ENCODE measurements at regions not wholly inside any gene's neighbourhood (a gene's known extent, or its start where the extent isn't known, plus 50 kb on each side); places are given as distances from the start of the nearest gene placed in this dataset.

DNA sequence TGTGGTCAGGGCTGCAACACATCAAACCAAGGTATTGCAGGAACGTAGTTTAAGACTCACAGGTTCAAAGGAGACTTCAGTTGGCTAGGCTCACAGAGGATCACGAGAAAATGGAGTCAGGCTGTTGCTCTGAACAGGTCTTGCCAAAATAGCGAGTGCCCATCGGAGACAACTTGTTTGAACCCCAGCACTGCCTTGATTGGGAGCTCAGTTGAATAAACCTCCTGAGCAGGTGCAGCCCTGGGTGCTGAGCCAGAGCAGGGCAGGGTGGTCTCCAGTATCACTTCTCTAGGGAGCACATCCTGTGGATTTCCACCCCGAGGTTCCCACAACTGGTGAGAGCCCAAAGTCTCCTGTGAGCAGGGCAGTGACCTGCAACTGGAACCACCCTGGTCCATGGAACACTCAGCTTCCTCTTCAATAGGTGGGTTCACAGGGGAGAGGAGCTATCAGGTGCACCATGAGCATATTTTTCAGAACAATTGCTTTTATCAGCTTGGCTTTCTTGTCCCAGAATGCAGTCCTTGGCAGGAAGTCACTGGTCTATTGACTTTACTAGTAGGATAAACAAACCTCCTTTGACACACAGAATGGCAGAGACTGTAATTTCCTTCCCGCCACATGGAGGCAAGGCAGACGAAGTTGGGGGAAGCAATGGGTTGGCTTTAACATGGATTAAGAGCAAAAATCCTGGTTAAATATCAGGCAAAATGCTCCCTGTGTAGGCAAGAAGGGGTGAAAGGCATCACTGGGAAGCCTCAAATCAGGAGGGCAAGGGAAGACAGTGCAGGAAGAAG lies 267.7 kb upstream of the FOXQ1 start:
- TF ChIP-seq POLR2AphosphoS5 (IDR thresholded peaks at IDR 0.05; ENCODE audit: low read depth, low read length): no peak
- TF ChIP-seq, protein P1, sequence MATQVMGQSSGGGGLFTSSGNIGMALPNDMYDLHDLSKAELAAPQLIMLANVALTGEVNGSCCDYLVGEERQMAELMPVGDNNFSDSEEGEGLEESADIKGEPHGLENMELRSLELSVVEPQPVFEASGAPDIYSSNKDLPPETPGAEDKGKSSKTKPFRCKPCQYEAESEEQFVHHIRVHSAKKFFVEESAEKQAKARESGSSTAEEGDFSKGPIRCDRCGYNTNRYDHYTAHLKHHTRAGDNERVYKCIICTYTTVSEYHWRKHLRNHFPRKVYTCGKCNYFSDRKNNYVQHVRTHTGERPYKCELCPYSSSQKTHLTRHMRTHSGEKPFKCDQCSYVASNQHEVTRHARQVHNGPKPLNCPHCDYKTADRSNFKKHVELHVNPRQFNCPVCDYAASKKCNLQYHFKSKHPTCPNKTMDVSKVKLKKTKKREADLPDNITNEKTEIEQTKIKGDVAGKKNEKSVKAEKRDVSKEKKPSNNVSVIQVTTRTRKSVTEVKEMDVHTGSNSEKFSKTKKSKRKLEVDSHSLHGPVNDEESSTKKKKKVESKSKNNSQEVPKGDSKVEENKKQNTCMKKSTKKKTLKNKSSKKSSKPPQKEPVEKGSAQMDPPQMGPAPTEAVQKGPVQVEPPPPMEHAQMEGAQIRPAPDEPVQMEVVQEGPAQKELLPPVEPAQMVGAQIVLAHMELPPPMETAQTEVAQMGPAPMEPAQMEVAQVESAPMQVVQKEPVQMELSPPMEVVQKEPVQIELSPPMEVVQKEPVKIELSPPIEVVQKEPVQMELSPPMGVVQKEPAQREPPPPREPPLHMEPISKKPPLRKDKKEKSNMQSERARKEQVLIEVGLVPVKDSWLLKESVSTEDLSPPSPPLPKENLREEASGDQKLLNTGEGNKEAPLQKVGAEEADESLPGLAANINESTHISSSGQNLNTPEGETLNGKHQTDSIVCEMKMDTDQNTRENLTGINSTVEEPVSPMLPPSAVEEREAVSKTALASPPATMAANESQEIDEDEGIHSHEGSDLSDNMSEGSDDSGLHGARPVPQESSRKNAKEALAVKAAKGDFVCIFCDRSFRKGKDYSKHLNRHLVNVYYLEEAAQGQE (IDR thresholded peaks at IDR 0.05; ENCODE audit: insufficient read depth in 1 of 2, low read depth in 2 of 2, low read length in 2 of 2): no peak
- TF ChIP-seq TAF1 (IDR thresholded peaks at IDR 0.05; ENCODE audit: borderline replicate concordance, insufficient read depth, low read length): no peak
- no peak for TF ChIP-seq FOXP2 (optimal IDR thresholded peaks at IDR 0.05; ENCODE audit: borderline replicate concordance, extremely low read depth, extremely low read length, insufficient read depth)
- no peak for TF ChIP-seq SIN3A (IDR thresholded peaks at IDR 0.05; ENCODE audit: borderline replicate concordance, insufficient read depth, low read length)

DNA sequence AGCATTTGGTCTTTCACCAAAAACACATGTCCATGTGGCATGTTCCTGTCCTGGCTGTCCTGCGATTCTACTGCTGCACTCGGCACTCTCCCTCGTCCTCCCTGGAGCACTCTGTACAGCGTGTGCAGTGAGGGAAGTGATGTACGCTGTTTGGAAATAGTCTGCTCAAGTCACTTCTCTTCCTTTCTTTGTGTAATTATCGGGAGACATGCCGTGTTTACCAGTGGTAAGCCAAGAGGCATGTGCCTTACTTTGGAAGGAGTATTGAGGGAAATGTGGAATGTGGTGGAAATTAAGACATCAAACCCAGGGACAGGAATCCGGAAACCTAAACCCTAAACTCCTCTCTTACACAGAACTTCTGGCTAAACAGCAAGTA lies 268.5 kb upstream of the FOXQ1 start:
- no peak for TF ChIP-seq FOXP2 (optimal IDR thresholded peaks at IDR 0.05; ENCODE audit: borderline replicate concordance, extremely low read depth, extremely low read length, insufficient read depth)
- TF ChIP-seq TAF1 (IDR thresholded peaks at IDR 0.05; ENCODE audit: borderline replicate concordance, insufficient read depth, low read length): no peak
- no peak for TF ChIP-seq SIN3A (IDR thresholded peaks at IDR 0.05; ENCODE audit: borderline replicate concordance, insufficient read depth, low read length)
- TF ChIP-seq, protein P1 (IDR thresholded peaks at IDR 0.05; ENCODE audit: insufficient read depth in 1 of 2, low read depth in 2 of 2, low read length in 2 of 2): no peak
- TF ChIP-seq POLR2AphosphoS5 (IDR thresholded peaks at IDR 0.05; ENCODE audit: low read depth, low read length): no peak

DNA sequence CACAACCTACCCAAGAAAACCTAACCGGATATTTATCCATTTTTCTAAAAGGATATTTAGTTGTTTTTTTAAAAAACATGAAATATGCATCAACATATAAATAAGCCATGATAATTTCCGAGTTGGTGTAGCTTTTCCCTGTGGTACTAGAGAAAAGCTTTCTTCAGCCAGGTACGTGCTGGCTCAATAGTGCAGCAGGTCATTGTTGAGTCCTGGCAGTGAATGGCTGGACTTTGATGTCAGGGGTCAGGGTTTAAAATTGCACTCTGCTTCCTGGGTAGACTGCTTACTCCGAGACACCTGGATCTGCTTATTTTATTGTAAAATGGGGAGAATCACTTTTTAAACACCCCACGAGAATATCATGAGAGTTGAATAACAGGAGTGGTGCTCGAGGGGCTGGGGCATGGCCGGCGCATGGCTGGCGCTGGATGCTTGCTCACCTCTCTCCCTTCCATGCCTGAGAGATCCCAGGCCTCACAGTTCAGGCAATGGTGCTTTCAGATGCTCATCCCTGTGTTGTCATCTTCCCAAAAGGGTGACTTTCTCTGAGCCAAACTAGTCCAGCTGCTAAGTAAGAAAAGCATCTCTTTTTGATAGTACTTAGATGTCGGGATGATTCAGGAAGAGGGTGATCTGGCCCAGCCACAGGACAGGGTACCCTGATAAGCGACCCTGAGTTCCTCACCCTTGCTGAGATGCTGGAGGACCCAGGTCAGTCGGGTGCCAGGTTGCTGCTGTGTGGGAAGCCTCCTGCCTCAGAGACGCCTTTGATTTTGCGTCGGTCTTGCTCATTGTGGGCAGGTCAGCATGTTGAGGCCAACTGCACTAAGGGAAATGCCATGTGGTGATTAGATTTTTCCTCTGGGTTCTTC lies 269.1 kb upstream of the FOXQ1 start:
- TF ChIP-seq, protein P1 (IDR thresholded peaks at IDR 0.05; ENCODE audit: insufficient read depth in 1 of 2, low read depth in 2 of 2, low read length in 2 of 2): no peak
- TF ChIP-seq TAF1 (IDR thresholded peaks at IDR 0.05; ENCODE audit: borderline replicate concordance, insufficient read depth, low read length): no peak
- TF ChIP-seq FOXP2 (optimal IDR thresholded peaks at IDR 0.05; ENCODE audit: borderline replicate concordance, extremely low read depth, extremely low read length, insufficient read depth): no peak
- TF ChIP-seq SIN3A (IDR thresholded peaks at IDR 0.05; ENCODE audit: borderline replicate concordance, insufficient read depth, low read length): no peak
- no peak for TF ChIP-seq POLR2AphosphoS5 (IDR thresholded peaks at IDR 0.05; ENCODE audit: low read depth, low read length)

DNA sequence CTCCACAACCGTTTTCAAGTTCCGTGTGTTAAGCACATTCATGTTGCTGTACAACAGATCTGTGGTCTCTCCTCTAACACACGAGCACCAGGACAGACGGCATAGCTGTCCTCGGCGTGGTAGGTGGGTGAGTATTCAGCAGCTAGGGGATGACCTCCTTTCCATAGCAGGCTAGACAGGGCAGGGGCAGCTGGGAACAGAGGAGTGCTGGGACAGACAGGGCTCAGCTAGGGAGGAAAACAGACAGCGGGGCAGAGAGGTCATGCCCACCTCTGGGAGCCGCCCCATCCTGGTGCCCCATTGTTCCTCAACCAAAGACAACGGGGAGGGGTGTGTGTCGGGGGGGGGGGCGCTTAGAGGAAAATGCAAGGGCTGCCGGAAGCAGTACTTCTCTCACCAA lies 271.5 kb upstream of the FOXQ1 start:
- TF ChIP-seq, protein P1 (IDR thresholded peaks at IDR 0.05; ENCODE audit: insufficient read depth in 1 of 2, low read depth in 2 of 2, low read length in 2 of 2): no peak
- TF ChIP-seq FOXP2 (optimal IDR thresholded peaks at IDR 0.05; ENCODE audit: borderline replicate concordance, extremely low read depth, extremely low read length, insufficient read depth): no peak
- no peak for TF ChIP-seq TAF1 (IDR thresholded peaks at IDR 0.05; ENCODE audit: borderline replicate concordance, insufficient read depth, low read length)
- no peak for TF ChIP-seq SIN3A (IDR thresholded peaks at IDR 0.05; ENCODE audit: borderline replicate concordance, insufficient read depth, low read length)
- TF ChIP-seq POLR2AphosphoS5 (IDR thresholded peaks at IDR 0.05; ENCODE audit: low read depth, low read length): no peak
